Left kidney (tissue), 1 donor: ENCODE measurements at regions not wholly inside any gene's neighbourhood (a gene's known extent, or its start where the extent isn't known, plus 50 kb on each side); places are given as distances from the start of the nearest gene placed in this dataset.

Experiments used
- DNase-seq: peaks from one replicate; pipeline ENCODE4 v3.0.0-alpha.2; 2013

- no peak for DNase-seq
Observed at GRCh38 chr10:76733441-76733936, 904.1 kb downstream of the KCNMA1 start.

DNA sequence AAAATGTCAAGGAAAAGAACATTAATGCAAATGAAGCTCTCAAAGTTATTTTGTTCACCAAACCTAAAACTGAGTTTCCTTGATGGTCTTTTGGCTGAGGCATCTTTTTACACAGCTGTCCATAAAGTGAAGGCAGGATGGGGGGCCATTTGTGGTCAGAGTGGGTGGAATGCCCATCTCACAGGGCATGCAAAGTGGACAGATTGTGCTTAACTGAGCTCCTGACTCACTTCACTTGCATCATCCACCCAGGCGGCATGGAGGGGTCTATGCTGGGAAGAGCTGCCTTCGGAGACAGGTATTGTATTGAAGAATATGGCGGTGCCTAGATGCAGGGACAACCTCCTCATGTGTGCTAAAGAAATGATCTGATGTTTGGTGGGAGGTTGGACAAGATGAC, 905.3 kb downstream of the KCNMA1 start:
- DNase-seq, result no peak

DNA sequence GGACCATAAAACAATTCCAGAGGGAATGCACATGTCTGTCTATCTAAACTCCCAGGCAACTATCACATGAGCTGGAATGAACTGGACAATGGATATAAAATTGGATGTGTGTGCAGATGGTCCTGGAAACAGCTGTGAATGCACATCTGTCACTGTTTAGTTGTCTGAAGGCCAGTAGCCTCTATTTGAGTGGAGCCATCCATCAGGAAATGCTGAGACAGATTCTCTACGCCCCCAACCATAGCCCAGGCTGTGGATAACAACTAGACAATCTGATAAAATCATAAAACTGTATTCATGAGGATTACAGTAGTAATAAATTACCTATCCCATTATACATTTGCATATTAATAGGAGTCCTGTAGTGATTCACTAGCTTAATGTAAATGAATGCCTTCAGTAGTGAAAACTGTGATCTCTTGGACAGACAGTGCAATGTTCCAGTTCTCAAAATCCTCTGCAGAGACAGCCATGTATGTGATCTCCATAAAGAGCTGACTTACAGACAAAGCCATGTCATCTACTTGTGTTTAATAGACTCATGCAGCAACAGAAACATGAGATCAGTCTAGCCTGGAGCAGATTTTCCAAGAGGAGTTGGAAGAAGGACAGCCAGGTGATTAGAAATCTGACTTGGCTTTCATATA, 907.6 kb downstream of the KCNMA1 start:
- no peak for DNase-seq

GRCh38 chr10:76729346-76729745, 908.3 kb downstream of the KCNMA1 start:
- DNase-seq, result no peak

- no peak for DNase-seq
Observed at GRCh38 chr10:76727038-76727437, 910.6 kb downstream of the KCNMA1 start.

DNA sequence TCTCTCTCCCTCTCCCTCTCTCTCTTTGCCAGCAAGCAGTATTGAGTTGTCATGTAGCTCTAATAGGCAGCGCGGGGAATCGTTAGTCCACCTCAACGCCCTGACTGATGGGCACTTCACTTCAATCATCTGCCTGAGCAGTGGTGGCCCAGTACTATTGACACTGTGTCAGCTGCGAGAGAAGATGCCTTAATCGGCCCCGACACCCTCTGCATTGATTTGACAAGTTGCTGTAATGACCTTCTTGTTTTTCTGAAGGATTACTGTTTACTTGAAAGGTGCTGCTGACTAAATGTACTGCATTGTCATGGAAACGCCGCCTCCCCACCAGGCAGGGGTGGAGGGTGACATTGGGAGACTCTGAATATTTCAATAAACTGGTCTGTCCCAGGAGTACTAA, 913.8 kb downstream of the KCNMA1 start:
- DNase-seq, result no peak

DNA sequence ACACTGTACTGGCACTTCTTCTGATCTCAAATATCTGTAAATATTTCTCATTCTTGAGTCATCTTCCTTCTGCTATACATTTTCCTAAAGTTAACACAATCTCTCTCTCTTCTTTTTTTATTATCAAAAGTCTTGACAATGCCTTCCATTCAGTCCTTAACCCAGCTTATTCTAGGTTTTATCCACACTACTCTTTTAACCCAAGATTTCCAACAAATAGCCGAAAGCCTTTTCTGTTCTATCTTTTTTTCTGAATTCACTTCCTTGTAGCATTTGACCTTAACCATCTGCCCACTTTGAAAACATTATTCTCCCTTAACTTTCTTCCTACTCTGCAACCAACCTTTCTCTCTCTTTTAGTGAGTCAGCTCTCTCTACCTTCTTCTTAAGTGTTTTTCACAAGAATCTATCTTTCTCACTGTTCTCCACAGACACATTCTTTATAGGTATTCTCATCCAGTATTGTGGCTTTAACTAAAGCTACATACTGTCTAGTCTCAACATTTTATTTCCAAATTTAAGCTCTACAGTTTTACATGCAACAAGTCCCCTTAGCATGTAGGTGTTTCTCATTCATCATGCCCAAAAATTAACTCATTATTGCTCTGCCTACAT, 915.6 kb downstream of the KCNMA1 start:
- DNase-seq, result no peak

DNA sequence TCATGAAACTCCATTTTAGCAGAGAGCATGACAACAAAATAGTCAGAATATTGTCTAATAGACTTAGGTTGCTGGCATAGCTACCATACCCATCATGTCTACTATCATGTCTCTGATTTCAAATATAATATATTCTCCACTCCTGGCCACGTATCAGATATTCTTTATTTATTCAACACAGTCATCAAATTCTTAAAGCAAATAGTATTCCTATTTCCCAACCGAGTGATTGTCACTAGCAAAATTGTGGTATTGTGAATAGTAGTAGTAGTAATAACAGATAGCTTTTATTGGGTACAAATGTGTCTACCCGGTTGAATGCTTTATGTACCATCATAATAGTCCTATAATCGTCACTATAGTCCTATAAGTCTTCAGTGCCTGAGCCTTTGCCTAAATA, 918.6 kb downstream of the KCNMA1 start:
- no peak for DNase-seq

- no peak for DNase-seq
Observed at GRCh38 chr10:76717141-76717540, 920.5 kb downstream of the KCNMA1 start.

DNA sequence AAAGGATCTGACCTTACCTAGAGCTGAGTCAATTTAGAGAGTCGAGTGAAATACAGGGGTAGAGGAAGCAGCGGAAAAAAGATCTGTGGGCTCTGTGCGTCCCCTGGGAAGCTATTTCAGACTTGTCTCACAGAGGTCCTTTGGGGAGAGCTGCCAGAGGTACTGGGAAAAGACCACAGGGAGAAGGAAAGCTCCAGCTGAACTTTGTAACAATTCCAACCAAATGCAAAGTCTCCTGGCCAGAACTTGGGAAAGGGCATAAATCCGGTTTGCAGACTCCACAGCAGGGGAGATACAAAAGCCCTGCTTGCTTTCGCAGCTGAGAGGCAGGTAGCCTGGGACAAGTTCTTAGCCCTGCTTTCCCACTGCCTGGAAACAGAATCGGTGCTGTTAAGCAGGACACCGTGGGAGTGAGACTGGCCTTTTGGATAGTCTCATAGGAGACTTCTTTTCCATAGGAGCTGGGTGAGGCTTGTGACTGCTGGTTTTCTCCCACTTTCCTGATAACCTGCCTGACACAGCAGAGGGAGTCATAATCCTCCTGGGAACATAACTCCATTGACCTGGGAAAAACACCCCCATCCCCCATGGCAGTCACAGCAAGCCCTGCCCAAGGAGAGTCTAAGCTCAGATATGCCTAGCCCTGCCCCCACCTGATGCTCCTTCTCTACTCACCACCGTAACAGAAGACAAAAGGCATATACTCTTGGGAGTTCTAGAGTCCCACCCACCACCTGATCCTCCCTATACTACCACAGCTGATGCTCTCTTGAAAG, 926.2 kb downstream of the KCNMA1 start:
- no peak for DNase-seq

DNA sequence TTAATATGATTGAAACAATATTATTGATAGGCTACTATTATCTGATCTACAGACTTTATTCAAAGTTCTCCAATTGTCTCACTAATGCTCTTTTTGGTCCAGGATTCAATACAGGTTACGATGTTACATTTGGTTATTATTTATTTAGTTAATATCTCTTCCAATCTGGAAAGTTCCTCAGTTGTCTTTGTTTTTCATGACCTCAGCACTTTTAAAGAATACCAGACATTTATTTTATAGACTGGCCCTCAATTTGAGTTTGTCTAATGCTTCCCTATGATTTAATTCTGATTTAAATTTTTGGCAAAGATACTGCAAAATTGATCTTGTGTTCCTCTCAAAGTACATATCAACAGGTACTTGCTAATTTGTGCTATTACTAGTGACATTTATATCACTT, 937.4 kb downstream of the KCNMA1 start:
- DNase-seq, result no peak

GRCh38 chr10:76697923-76698322, 939.7 kb downstream of the KCNMA1 start:
- DNase-seq, result no peak

GRCh38 chr10:76695069-76695468, 942.5 kb downstream of the KCNMA1 start:
- no peak for DNase-seq

DNA sequence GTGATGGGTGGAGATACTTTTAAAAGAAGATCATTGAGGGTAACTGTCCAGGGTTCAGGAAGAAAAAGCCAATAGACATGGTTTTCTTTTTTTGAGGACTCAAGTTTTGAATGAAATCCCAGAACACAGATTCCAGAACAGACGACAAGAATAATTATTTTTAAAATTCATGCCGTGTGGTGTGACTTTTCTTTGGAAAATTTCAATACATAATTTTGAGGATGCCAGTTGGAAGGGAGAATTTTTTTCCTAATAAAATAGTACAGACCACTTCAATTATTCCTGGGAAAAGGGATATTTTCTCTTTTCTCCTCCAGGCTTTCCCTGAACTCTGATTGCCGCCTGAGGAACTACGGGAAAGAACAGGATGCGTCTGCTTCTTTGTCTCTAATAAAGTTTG, 951.4 kb downstream of the KCNMA1 start:
- DNase-seq, result no peak

DNA sequence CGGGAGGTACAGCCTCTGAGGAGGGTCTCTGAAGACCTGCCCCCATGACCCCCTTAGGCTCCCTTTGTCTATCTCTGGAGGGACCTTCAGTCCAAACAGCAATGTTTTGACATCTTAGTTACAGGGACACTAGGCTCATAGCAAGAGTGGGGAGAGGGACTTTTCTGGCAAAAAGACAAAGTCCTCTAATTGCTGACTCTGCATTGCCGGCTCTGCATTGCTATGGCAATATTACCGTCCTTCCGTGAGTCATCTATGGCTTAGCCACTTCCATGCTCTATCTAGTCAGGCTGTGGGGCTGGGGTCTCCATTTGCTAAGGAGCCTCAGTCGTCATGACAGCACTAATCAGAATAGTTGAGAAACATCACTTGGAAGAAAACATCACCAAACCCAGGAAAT, 952.6 kb downstream of the KCNMA1 start:
- DNase-seq, result no peak

DNA sequence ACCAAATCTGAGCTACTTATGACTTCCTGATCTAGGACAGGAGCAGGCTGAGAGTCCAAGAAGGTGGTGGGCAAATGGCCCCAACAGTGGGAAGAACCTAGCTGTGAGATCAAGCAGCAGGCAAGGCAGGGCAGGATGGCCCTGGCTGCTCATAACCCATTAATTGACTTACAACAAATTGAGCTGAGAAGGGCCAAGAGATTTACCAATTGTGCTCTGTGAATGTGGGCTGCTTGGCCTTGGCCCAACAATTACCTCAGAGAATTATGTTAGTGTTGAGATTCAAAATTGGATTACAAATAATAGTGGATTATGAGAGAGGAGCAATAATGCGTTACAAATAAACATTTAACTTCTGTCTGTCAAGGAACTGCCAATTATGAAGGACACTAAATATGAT, 956.5 kb downstream of the KCNMA1 start:
- DNase-seq, result no peak

- DNase-seq, result no peak
Observed at GRCh38 chr10:76679030-76679429, 958.6 kb downstream of the KCNMA1 start.

DNA sequence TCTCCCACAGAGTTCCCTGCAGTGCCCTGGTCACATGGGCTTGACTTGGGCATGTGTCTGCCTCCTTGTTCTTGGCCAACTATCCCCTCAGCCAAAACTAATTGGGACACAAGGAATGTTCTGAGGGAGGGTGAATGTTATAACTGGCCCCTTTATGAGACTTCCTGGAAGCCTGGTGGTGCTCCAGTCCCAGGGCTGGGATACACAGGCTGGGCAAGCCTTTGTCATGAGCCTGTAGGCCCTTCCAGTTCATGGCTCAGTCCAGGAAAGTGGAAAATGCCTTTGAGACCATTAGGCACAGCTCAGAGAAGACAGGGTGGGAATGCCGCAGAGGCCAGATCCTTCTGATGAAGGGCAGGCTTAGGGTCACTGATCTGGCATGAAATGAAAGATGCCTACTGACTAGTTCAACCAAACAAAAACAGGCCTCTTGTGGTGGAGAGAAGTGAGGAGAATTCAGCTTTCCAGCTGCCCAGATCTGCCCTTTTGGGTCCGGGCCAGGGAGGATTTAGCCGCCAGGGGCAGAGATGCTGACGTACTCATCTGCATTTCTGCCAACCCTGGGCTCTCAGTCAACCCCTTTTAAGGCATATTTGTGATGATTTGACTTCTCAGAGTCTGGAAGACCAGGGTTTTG, 961.5 kb downstream of the KCNMA1 start:
- no peak for DNase-seq

DNA sequence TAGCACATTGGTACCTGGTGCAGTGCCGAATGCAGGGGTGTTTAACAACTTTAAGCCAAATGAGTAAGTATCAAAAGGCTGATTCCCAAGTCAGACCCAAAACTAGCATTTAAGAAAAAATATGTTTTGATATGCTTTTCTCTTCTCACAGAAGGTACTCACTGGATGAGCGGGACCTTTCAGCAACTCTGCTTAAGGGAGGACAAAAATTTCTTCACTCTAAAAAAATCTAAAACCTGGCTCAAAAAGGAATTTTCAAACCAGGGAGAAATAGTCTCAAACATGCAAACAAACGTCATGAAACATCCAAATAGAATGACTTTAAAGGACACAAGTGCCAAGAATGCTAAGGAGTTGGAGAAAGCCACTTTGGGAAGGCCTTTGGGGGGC, 962.1 kb downstream of the KCNMA1 start:
- DNase-seq, result no peak

- DNase-seq, result no peak
Observed at GRCh38 chr10:76667408-76668370, 969.9 kb downstream of the KCNMA1 start.

DNA sequence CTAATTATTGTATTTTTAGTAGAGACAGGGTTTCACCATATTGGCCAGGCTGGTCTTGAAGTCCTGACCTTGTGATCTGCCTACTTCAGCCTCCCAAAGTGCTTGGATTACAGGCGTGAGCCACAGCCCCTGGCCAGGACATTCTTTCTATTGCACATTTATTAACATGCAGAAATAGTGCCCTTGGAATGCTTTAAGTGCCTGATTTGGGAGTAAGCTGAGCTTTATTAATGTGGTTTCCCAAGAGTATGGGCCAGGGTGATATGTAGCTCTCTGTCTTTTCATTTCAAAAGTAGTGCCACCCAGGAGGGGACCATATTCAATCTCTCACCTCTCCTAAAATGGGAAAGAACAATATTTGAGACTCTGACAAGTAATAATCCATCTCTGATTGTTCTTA, 970.7 kb downstream of the KCNMA1 start:
- no peak for DNase-seq

GRCh38 chr10:76665029-76665428, 972.6 kb downstream of the KCNMA1 start:
- DNase-seq, result no peak
